ENCODE measurements at regions not wholly inside any gene's neighbourhood (a gene's known extent, or its start where the extent isn't known, plus 50 kb on each side); places are given as distances from the start of the nearest gene placed in this dataset.
A peak's percentile ranks its signal among the peaks of the same experiment; 100 is the strongest.
"Not testable (repeated sequence)": the region's sequence is repeated elsewhere in the genome, so short reads cannot be mapped to it uniquely, and the experiment has no call there.

- DNase-seq = not testable (repeated sequence)
These were observed 133.8 kb upstream of the USP9X start for GRCh38 chrX:40951407-40951806.

DNA sequence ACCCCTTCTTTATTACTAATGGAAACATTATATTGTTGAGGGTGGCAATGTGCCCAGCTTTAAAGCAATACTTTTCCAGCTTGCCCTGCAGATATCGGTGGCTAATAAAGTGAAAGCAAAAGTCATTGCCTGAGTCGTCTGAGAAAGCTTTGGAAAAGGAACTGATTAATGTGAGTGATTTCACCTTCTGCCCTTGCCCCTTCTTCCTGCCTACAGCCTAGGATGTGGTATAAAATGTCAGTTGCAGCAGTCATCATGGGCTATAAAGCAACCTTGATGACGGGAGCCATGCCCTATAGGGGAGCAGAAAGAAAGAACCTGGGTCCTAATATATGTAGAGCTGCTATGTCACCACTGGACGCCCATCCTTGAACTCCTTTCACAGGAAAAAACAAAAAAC, 132.4 kb upstream of the USP9X start:
- DNase-seq = no peak

DNA sequence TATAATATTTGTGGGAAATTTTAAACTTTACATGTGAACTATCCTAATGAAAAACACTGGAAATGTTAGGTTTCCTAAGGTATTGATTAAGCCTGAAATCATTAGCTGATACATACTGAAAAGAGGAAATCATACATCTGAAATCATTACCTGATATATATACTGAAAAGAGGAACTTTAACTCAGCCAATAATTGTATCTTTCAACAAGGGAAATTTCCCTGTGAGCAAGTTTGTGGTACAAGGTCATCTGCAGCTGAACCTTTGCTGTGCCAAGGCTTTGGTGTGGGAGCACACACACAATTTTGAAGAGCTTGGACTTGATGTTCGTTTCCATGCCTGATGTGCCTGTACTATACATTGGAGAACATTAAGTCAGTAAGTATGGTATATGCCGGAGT, 131.9 kb upstream of the USP9X start:
- no peak for DNase-seq

- DNase-seq = no peak
These were observed 125.2 kb upstream of the USP9X start for GRCh38 chrX:40960041-40960440.

GRCh38 chrX:40962793-40963407, 122.3 kb upstream of the USP9X start:
- DNase-seq = no peak

DNA sequence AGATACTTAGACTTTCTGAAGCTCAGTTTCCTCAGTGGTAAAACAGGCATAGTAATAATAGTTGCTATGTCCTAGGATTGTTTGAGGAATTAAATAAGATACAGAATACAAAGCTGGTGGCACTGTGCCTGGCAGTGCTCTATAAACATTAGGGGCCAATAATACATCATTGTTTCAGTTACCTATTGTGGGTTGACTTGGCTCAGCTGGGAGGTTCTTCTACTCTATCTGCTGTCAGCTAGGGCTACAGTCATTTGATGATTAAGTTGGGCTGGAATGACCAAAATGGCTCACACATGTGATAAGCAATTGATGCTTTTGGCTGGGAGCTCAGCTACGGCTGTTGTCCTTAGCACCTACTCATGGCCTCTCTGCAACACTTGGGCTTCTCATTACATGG, 121.2 kb upstream of the USP9X start:
- DNase-seq = no peak

DNA sequence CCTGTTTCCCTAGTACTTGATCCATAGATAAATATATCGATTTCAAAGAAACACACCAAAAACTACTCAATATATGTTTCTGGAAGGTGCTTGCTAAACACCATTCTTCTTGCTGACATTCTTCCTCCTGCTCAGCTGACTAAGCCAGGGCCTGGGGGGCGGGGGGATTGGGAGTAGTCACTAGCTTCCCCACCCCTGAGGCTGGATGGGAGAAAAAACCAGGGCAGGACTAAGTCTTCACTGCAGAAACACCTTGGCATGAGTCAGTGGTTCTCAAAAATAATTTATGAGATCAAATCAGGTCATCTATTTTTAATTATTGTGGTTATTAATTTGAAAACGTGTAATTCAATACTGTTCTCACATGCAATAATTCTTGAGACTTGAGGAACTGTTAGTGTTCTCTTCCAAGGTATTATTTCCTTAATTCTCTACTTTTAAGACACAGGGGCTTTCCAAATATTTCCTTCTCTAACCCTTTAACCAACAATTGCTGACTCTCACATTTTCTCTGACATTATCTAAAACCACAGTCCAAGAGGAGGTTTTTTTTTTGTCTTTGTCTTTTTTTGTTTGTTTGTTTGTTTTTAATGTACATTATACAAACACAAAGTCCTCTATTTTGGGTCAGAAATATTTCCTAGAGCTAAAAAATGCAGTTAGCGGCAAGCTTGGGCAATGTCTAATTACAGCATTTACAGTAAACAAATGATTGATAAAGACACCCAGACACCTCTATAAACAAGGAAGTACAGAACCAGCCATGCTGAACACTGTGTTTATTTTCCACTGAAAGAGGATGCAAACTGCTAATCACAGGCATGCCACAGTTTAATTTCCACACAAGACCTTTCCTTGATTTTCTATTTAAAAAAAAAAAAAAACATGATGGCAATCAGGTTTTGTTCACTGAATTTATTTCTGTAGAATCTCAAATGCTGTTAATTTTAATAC, 120.3 kb upstream of the USP9X start:
- no peak for DNase-seq

GRCh38 chrX:40966213-40966820, 118.9 kb upstream of the USP9X start:
- no peak for DNase-seq

DNA sequence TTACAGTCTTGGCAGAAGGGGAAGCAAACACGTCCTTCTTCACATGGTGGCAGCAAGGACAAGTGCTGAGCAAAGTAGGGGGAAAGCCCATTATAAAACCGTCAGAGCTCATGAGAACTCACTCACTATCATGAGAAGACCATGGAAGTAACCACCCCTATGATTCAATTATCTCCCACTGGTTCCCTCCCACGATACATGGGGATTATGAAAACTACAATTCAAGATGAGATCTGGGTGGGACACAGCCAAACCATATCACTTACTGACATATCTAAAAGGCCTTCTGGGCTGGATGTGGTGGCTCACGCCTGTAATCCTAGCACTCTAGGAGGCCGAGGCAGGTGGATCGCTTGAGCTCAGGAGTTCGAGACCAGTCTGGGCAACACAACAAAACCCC, 117.1 kb upstream of the USP9X start:
- no peak for DNase-seq

DNA sequence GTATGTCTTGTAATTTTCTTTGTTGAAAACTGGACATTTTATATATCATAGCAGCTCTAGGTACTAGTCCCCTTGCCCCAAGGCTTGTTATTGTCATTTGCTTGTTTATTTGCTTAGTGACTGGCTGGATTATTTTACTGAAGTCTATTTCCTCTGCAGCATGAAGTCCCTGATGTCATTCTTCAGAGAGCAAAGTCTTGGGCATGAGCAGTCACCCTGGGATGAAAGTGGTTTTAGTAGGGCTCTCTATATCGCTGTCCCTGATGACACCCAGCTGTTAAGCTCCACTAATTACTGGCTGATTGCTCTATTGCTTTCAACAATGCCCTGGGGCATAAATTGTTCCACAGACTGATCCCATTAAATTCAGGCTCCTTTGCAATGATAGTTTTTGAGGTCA, 113.5 kb upstream of the USP9X start:
- DNase-seq = no peak

GRCh38 chrX:40973619-40974018, 111.6 kb upstream of the USP9X start:
- DNase-seq = no peak

DNA sequence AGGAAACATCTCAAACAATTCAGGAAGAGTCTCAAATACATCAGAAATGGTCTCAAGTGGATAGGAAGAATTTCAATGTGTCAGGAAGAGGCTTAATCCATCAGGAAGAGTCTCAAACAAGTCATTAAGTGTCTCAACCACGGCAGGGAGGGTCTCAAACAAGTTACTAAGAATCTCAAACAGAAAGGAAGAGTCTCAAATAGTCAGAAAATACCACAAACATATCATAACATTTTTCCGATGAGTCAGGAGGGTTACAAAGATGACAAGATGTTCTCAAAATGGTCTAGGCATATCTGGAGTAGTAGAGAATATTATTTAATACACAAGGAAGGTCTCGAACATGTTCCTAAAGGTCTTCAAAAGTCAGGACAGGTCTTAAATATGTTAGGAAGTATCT, 109.3 kb upstream of the USP9X start:
- DNase-seq = no peak

DNA sequence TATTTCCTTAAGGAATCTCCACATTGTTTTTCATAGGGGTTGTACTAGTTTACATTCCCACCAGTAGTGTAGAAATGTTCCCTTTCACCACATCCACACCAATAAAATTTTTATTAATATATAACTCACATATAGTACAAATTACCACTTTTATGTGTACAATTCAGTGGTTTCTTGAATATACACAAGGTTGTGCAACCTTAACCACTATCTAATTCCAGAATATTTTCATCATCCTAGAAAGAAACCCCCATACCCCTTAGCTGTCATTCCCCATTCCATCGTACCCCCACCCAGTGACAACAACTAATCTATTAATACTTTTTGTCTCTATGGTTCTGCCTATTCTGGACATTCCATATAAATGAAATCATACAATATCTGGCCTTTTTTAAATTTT, 108.3 kb upstream of the USP9X start:
- no peak for DNase-seq

DNA sequence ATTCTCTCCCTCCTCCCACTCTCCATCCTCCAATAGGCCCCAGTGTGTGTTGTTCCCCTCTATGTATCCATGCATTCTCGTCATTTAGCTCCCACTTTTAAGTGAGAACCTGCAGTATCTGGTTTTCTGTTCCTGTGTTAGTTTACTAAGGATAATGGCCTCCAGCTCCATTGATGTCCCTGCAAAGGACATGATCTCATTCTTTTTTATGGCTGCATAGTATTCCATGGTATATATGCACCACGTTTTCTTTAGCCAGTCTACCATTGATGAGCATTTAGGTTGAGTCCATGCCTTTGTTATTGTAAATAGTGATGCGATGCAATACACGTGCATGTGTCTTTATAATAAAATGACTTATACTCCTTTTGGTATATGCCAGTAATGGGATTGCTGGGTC, 100.3 kb upstream of the USP9X start:
- no peak for DNase-seq

GRCh38 chrX:40987413-40987812, 97.8 kb upstream of the USP9X start:
- DNase-seq = no peak

- no peak for DNase-seq
These were observed 97.1 kb upstream of the USP9X start for GRCh38 chrX:40988100-40988499.

GRCh38 chrX:40993395-40993794, 91.8 kb upstream of the USP9X start:
- DNase-seq = not testable (repeated sequence)

- peak; percentile 27 for DNase-seq
These were observed 88.2 kb upstream of the USP9X start for GRCh38 chrX:40996886-40997530.

- DNase-seq = no peak
These were observed 87.1 kb upstream of the USP9X start for GRCh38 chrX:40998123-40998522.

- DNase-seq = no peak
These were observed 83.9 kb upstream of the USP9X start for GRCh38 chrX:41001327-41001726.

DNA sequence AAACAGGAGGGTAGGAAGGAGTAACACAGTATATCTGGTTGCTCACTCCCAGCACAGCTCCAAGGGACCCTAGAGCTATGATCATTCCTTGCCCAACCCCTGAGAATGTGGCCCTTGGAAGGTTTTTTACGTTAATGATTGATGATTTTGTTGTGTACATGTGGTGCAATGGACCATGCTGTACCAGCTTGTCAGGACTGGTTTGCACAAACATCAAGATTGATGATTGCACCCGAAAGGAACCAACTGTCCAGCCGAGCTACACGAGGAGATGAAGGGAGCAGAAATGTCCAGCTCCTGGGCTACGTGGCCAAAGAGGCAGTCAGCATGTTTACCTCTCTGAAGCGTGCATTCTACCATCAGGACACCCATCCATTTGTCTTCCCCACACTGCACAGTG, 83.2 kb upstream of the USP9X start:
- DNase-seq = no peak

DNA sequence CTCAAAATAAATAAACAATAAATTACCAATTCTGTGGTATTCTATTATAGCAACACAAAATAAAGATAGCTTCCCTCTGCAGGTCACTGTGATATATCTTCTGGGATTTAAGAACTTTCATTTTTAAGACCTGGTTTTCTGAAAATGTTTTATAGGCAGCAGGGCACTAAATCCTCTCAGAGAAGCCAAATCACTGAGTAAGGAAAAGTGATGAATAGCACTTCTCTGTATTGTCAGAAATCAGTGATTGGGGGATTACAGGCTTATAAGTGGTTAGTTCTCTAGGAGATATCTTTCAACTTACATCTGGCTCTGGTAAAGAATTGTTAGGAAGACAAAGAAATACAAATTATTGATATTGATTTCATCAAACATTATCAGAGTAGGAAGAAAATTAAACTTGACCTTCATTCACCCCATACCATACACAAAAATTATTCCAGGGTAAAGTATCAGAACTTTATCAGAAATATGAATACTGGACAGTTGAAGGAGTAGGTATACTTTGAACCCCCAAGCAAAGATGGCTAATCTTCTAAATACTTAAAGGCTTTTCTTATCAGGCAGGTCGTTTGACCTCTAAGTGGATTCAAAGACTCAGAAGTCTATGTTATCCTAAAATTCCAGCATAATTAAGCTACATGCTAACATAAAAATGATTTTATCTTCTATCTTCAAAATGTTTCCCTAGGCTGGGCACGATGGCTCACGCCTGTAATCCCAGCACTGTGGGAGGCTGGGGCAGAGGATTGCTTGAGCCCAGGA, 81.6 kb upstream of the USP9X start:
- DNase-seq = no peak

Data from right hindlimb (tissue), 1 donor.